ENCODE measurements at regions not wholly inside any gene's neighbourhood (a gene's known extent, or its start where the extent isn't known, plus 50 kb on each side); places are given as distances from the start of the nearest gene placed in this dataset.
A peak's percentile ranks its signal among the peaks of the same experiment; 100 is the strongest.

- DNase-seq, result no peak
These were observed 51.4 kb upstream of the SEC61G start for GRCh38 chr7:54810401-54810800.

GRCh38 chr7:54811041-54811845, 52.2 kb upstream of the SEC61G start:
- no peak for DNase-seq

DNA sequence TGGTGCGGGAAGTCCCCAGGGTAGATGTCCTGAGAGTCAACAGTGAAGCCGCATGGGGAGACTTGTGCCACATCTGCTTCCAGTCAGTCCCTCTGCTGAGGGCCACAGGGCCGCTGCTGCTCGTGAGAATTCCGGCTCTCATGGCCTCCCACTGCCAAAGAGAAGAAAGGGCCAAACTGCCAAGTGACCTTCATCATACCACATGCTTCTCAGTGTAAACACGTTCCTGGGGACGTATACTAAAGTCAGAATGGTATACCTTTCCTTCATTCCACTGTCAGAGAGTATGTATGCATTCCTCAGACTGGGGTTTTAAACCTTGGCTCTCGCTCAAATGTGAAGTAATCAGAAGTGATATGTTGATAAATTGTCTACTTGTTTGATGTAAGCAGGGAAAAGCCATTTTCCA, 52.8 kb upstream of the SEC61G start:
- no peak for DNase-seq

GRCh38 chr7:54812756-54813322, 53.8 kb upstream of the SEC61G start:
- no peak for DNase-seq

DNA sequence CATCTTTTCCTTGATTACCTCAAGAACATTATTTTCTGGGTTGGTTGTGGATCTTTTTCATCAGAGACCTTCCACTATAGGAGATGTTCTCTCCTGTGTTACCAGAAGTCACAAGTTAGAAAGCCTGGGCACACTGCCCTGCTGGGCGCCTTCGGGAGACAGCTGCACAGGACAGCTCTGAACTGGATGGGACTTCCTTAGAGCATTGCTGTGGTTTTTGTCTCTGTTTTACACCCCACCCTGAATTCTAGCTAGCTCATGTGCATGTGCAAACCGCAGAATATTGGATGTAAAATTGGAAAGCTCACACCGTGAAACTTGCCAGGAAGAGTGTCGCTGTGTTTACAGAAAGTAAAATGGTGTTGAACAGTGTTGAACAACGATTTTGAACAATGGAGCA, 54.4 kb upstream of the SEC61G start:
- no peak for DNase-seq

DNA sequence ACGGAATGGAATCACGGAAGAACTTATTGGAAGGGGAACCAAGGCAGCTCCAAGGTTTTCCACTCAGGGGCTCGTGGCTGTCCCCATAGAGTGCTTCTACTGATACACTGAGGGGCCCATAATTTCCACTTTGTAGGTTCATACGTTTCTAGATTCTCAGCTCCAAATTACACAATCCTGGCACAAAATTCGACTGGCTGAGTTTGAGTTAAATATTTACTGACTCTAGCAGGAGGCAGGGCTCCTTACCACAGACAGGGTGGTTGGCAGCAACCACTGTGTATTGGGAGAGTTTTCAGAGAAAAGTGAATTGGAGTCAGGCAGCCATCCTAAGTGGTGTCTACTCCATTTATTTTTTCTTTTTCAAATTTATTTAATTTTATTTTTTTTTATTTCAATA, 55.4 kb upstream of the SEC61G start:
- no peak for DNase-seq

DNA sequence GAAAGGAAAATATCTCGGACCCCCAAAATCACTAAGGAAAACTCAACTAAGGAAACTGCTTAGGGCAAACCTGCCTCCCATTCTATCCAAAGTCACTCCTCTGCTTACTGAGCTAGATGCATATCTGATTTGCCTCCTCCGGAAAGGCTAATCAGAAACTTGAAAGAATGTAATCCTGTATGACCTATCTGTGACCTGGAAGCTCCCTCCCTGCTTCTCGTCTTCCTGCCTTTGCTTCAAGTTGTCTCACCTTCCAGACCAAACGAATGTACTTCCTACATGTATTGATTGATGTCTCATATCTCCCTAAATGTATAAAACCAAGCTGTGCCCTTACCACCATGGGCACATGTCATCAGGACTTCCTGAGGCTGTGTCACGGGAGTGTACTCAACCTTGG, 58.1 kb upstream of the SEC61G start:
- DNase-seq, result no peak

- no peak for DNase-seq
These were observed 64.8 kb upstream of the SEC61G start for GRCh38 chr7:54823776-54824175.

GRCh38 chr7:54824655-54825054, 65.6 kb upstream of the SEC61G start:
- DNase-seq, result no peak

DNA sequence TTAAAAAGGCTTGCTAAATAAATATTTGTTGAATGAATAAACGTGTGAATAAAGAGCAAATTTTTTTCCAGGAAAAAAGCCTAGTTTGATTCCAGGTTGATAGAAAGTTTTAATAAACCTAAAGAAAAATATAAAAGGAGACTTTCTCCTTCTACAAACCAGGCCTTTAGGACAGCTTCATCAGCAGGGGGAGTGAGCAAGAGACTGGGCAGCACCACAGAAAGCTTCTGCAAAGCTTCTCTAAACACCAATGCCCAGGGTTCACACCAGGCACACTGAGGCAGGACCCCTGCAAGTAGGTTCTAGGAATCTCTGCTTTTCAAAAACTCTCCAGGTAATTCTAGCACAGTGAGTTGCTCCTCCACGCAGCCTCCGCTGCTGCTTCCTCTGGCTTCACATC, 66.4 kb upstream of the SEC61G start:
- no peak for DNase-seq

- no peak for DNase-seq
These were observed 68.7 kb upstream of the SEC61G start for GRCh38 chr7:54827734-54828133.

- no peak for DNase-seq
These were observed 72.1 kb upstream of the SEC61G start for GRCh38 chr7:54831046-54831643.

DNA sequence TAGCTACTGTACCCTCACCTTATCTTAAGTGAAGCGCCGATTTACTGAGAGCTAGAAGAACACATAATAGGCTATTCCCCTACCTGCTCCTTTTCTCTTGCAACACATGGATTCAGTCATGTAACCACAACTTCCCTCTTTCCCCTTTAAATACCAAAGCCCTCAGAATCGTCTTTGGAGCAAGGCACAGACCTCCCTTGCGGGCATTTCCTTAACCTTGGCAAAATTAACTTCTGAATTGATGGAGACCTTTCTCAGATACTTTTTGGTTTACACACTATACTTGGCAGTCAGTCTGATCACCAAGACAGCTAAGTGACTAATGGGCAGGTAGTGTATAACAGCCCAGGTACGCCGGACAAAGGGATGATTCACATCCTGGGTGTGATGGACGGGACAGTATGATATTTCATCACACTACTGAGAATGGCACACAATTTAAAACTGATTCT, 72.7 kb upstream of the SEC61G start:
- no peak for DNase-seq

DNA sequence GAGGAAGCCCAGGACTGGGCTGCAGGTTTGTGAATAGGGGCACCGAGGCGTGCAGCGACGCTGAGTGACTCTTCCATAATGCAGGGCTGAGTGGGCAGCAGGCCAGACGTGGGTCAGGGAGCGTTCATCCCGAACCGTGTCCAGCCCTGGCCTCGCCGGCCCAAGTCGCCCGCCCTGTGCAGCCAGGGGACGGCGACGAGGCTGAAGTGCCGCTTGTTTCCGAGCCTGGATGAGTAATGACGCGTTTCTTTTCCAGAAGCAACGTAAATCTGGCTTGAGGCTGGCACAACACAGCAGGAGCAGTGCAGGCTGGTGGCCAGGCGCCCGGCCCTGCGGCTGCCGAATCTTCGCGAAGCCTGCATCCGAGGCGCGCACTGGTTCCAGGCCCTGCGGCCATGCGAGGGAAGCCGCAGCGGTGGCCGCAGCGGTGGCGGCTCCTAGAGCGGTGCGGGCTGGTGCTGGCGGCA, 74.0 kb upstream of the SEC61G start:
- DNase-seq, result no peak

DNA sequence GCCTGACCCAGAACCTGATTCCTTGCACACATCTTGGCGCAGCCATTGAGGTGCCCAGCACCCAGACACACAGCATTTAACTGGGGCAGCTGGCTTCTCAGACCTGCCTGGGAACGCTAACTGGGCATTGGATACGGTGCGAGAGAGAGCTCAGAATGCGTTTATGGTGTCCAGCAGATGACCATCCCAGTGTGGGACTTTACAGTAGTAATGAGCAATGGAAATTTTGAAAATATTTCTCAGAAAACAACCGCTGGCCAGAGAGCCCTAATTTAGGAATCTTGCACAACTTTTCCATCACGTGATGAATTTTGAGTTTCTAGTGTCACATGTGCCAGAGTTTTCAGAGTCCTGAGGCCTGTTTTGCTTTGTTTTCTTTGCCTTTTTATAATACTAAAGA, 78.2 kb upstream of the SEC61G start:
- DNase-seq, result no peak

GRCh38 chr7:54837761-54838160, 78.8 kb upstream of the SEC61G start:
- DNase-seq, result no peak

GRCh38 chr7:54838175-54838910, 79.3 kb upstream of the SEC61G start:
- no peak for DNase-seq

DNA sequence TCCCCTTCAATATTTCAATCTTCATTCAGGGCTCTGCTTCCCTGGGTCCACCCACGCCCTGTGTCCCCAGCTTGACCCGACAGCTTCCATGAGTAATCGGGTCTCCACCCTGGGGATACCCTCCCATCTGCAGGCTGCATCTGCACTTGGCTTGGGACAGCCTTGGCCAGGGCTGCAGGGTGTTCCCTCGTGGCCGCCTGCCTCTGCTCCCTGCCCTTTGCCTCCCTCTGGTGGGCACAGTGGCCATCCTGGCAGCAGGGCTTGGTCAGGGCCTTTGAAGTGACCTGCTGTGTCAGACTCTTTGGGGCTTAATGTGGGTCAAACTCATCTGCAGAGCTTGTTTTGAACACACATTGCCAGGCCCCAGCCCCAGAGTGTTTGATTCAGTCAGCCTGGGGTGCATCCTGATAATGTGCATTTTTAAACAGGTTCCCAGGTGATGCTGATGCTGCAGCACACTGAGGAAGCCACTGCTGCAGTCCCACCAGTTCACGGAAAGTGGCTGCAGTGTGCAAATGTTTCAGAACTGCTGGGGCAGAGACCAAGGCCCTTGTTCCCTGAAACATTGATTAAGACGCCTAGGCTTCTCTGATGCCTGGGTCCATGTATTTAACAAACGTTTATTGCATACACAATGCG, 80.7 kb upstream of the SEC61G start:
- DNase-seq, result peak; percentile 5 to 6

GRCh38 chr7:54841772-54842697, 83.0 kb upstream of the SEC61G start:
- DNase-seq, result peak; percentile 6 to 20

GRCh38 chr7:54843841-54844355, 84.9 kb upstream of the SEC61G start:
- DNase-seq, result no peak

GRCh38 chr7:54846273-54846672, 87.3 kb upstream of the SEC61G start:
- no peak for DNase-seq

- DNase-seq, result no peak
These were observed 88.9 kb upstream of the SEC61G start for GRCh38 chr7:54847921-54848320.

All from activated CD4-positive, alpha-beta T cell treated with anti-CD3 and anti-CD28 coated beads, Interleukin-2, amount 50 U/mL, for 48 hours (primary cell).